NOMO-1 treated with dmso at 0.1 percent for 144 hours (cell line): ENCODE measurements at regions not wholly inside any gene's neighbourhood (a gene's known extent, or its start where the extent isn't known, plus 50 kb on each side); places are given as distances from the start of the nearest gene placed in this dataset.

Experiments
- DNase-seq: peaks from one replicate; lab custom pipeline; 2025; ENCODE audit not compliant: unreplicated experiment; lab: John Stamatoyannopoulos, UW

DNA sequence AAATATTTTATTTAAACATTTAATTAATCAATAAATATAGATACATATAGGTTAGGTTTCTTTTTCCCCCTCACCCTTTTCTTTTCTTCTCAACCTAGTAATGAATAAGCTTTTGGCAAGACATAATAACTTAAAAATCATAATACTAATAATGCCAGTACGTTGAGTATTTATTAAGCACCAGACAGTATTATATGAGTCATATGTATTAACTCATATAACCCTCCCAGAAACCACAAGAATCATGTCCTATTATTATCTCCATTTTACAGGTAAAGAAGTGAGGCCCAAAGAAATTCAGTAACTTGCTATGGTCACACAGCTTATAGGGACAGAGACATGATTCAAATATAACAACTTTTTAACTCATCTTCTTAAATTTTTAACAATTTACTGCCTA is 834.5 kb upstream of the ADGRL2 start:
- no peak for DNase-seq

DNA sequence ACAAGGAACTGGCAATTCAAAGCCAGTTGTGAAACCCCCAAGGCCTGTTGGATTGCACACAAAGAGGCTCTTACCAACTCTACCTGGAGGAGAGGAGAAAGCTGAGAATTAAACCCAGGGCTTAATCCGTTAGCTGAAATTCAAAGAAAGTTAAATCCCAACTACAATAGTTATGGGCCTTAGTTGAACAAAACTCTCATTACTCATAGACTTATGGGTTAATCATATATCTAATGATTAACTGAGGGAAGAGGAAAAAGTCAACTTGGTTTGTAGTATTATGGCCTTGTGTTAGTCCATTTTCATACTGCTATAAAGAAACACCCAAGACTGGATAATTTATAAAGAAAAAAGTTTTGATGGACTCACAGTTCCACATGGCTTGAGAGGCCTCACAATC is 838.2 kb upstream of the ADGRL2 start:
- no peak for DNase-seq

DNA sequence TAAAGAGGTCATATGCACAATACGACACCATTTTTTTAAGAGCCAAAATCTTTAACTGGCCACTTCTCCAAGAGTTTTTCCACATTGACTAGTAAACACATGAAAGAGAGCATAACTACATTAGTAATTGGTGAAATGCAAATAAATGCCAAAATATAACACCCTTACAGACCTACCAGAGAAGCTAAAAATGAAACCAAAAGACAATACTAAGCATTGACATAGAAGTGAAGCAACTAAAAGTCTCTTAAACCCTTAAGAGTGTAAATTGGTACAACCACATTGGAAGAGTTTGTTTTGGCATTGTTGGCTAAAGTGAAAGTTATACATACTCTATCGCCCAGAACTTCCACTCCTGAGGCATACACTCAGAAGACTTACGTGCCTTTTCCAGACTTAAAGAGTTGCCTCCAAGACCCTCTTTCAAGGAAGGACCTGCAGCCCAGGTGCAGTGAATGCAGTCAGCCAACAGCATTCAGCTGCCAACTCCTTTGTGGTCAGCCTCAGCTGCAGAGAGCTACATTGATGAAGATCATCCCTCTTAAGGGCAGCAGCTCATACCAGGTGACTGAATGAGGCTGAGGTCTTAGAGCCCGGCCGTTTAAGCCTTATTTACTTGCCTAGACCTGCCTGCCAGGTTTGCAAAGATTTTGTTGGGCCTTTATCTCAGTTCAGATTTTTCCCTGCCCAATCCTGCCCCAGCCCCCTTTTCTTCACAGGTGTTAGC is 839.1 kb upstream of the ADGRL2 start:
- no peak for DNase-seq

DNA sequence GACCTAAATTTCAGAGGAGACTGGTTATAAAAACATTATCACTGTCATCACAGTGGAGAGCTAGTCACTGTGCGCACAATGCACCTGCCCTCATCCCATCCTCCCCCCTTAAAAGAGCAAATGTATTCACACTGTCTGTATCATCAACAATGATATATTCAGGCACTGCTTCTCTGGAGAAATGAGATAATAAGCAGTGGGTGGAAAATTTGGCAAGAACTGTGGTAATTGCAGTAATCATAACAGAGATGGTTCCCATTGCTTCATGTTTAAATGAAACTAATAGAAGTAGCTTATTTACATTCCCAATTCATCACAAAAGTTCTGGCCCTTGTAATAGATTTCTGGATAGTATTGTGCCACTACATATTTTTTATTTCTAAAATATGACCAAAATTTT is 867.4 kb upstream of the ADGRL2 start:
- DNase-seq, result no peak

DNA sequence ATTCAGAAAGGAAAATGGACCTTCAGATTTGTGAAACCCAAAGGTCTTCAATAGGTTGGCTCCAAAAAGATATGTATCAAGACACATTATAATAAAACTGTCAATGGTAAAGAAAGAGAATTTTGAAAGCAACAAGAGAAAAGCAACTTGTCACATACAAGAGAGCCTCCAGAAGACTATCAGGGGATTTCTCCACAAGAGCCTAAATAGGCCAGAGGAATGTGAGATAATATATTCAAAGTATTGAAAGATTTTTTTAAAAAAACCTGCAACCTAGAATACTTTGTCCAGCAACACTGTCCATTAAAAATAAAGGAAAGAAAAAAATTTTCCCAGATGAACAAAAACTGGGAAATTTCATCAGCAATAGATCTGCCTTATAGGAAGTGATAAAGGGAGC is 869.6 kb upstream of the ADGRL2 start:
- DNase-seq, result no peak

DNA sequence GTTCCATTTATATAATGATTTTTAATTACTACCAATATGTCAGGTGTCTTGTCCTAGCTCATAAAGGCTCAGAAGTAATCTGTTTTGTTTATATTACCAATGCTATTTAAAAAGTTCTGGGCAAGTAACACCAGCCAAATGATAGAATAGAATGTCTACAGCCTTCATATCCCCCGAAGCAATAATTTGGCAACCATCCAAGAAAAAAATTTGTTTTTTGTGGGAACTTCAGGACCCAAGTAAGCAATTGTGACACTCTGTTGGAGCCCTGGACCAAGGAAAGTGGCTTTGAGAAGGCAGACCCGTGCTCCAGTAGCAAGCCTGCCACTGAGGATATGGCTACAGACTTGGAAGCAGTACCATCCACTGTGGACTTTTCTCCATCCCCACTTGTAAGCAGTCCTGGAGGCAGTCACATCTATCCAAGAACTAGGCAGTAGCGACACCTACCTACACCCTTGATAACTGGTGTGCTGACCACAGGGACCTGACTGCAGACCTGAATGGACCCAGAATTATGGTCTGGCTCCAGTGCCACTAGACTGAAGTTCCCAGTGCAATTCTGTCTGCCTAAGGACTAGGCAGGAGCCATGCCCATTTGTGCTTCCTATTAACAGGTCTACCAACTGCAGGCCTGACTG is 870.7 kb upstream of the ADGRL2 start:
- no peak for DNase-seq

DNA sequence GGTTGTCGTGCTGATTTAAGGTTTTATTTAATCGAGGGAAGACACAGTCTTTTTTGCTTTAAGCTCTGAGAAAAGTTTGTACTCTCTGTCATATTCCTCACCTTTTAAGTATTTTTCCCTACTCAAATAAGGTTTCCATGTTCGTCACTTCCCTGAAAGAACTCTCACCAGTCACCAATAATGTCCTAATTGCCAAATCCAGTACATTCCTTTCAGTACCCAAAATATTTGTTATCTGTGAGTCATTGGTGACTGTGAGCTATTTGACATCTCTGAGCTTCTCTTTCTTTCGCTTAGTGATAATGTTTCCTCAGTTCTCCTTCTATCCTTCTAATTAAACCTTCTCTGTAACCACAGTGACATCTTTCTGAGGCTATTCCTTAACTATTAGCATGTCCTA is 874.2 kb upstream of the ADGRL2 start:
- no peak for DNase-seq

DNA sequence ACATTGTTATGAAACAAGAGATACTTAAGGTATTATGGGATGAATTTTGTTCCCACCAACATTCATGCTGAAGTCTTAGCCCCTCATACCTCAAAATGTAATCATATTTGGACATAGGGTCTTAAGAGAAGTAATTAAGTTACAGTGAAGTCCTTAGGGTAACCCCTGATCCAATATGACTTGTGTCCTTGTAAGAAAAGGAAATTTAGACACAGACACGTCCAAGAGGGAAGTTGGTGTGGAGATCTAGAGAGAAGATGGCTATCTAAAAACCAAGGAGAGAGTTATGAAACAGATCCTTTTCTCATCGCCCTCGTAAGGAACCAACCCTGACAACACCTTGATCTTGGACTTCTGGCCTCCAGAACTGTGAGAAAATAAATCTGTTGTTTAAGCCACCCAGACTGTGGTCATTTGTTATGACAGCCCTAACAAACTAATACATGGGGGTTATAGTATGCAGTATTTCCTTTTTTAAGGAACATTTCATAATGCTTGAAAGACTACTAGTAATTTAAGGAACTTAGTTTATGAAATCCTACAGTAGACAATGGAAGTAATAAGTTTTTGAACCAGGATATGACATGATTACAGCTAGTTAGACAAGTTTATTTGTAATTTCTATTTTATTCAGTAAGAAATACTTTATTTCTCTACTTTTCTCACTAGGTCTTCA is 875.5 kb upstream of the ADGRL2 start:
- no peak for DNase-seq

DNA sequence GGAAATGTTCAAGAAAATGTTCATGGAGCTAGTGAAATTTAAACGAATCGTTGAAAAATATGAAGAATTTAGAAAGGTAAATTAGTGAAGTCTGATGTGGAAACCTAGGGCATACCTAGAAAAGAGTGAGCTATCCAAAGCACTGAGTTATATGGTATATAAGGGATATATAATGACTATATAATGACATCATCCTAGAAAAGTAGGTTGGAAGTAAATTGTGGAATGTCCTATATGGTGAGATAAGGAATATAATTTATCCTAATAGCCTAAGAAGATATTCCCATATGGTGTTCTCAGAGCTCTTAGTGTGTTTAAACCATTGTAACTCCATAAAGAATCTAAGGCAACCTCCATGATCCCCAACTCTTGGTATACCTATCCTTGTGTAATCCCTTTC is 876.4 kb upstream of the ADGRL2 start:
- no peak for DNase-seq

DNA sequence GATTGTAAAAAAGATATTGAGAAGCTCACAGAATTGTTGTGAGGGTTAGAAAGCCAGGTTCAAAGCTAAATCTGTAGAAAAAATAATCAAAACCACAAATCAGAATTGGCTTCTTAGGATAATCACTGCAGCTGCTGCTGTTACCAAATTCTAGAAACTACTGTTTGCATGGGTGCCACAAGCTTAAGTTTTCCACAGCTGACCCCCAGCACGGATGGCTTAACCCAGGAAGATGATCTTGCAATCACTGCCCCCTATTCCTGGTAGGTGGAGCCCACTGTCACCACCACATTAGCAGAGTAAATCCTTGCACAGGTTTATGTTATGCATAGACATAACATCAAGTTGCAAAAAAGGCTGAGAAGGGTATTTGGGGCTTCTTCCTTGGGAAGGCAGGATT is 877.8 kb upstream of the ADGRL2 start:
- DNase-seq, result no peak

DNA sequence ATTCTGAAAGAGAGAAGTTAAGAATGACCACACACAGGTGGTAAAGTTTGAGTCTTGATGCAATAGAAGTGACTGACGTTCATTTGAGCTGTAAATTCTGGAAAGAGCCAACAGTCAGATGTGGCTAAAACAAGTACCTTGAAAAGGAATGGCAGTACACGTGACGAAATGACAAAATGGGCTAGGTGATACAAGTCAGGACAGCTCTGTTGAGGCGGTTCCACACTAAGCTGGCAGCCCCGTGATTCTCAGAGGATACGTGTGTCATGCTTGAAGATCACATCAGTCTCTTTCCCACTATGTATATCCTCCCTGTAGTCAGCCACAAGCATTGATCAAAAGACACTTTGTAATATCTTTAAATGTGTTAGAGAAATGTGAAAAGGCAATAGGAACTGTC is 881.3 kb upstream of the ADGRL2 start:
- DNase-seq, result no peak

DNA sequence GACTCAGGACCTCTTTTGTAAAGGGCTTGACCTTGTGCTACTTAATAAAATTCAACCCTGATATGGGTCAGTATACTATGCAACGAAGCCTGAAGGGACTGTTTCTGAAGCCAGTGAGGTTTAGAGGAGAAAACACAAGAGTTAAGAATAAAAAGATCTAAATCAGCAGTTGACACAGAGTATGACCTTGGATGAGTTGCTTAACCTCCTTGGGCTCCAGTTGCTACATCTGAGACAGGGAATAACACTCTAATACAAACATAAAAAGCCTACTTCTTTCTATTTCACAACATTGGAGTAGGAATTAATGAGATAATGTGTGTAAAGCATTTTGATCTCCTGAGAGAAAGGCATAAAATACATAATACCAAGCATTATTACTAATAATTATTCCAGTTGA is 882.4 kb upstream of the ADGRL2 start:
- DNase-seq, result no peak

DNA sequence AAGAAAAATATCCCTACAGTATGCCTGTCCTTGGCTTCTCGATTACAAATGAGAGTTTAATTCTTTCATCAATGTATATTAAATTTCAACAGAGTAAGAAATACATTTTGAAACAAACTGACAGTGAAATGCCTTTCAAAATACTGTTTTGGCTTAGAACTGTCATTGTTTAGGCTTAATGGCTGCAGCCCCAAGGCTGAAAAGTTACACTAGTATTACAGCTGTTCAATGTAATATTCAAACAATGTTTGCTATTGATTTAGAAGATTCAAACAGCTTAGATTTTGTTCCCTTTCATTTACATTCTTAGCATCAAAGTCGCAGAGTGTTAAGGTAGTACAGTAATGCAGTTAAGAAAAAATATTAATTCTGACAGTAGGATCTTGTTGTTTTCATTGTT is 882.9 kb upstream of the ADGRL2 start:
- no peak for DNase-seq

DNA sequence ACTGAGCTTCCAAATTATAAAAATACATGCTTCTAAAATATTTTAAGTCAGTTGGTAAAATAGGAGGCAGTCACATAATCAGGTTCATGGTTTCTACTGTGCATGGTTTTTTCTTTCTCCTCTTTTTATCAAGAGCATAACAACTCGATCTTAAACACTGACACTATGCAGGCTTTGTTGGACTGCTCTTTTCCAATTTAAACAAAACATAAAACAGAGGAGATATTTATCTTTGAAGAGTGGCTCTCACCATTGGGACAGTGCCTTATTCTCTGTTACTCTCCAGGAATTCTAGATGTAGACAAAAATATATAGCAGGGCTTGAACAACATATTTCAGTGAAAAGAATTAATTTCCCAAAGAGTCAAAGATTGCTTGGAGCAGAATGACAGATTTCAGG is 883.5 kb upstream of the ADGRL2 start:
- no peak for DNase-seq

DNA sequence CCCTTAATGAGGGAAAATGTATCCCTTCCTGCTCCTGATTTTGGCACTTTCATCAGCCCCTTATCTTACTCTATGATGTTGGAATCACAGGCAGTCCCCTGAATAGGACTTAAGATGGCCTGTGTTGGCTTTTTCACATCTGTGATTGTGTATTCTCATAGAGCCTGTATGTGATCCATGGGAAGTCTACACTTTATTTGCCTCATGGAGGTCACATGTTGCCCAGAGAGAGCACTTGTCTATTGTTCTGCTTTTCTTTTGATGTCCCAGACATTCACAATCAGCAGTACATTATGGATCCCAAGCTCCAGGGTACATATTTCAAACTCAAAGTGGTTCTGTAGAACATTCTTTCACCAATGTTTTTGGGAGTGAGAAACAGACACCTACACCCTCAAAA is 885.2 kb upstream of the ADGRL2 start:
- DNase-seq, result no peak

DNA sequence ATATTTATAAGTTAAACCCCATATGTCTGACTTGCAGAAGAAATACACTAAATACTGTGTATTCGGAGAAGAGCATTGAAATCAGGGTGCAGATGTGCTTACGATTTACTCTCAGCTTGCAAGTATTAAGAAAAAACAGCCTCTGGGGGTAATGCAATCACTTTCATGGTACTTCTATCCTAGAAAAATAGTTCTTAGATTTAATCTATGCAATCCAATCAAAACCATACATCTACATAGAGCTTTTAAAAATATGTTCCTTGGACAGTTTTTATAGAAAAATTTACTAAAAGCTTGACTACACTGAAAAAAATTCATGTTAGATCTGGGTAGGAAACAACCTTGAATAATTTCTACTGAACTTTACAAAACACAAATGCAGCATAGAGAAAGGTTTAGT is 890.3 kb upstream of the ADGRL2 start:
- DNase-seq, result no peak

DNA sequence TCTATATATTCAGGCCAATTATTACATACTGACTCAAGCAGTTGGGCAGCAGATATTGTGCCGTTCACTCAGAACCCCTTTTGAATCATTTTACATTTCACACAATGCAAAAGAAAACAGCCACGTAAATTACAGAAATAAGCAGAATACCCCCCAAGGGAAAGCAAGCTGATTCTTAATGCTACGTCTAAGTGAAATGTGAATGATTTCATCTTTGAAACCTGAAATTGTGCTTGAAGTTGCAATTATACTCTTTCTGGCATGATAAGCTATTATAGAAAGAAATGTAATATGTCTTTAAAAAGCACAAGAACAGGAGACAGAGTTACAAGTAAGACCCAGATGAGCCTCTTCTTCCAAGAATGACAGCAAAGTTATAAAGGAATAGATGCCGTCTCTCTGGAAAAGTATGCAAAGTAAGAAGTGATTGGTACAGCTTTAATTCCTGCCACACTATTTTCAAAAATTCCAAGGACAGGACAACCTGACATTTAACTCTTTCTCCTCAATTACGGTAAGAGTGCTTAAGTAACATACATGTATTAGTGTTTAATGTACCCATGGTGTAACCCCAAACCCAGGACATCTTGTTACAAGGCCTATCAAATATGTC is 891.5 kb upstream of the ADGRL2 start:
- DNase-seq, result no peak

DNA sequence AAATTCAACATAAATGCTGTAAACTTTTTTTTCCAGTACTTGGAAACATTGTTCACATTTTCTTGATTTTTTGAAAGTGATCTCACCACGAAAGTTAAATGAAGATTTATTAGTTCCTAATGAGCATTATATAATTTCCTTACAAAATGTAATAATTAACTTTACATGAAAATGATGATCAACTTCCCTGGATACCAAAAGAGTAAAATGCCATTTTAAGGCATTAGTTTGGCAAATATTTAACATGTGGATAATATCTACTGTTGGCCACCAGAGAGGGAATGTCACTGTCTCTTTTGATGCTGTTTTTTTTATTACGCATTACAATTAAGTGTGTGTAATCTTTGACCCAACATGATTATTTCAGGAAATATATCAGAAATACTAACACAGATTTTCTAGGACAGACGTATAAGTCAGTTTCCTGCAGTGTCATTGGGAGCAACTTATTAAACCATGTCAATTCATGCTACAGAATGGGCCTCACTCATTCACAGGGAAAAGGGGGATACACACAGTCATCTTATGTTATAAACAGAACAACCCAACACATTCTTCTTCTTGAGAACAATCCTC is 903.9 kb upstream of the ADGRL2 start:
- no peak for DNase-seq

DNA sequence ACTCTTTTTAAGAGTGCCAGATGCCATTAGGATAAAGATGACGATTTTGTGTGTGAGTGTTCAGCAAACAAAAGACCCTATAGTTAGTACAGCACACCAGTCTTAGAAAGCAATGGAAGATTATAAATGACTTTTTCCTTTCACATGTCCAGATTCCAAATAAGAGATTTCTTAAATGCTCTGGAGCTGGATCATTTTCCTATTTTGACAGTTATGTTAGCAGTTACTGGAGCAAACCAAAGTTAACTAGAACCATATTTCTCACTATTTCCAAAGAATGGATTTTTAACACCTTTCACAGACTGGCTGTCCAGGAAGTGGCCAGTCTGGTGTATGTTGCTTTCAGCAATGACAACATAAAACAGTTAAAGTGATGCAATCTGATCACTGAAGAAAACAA is 905.8 kb upstream of the ADGRL2 start:
- no peak for DNase-seq

DNA sequence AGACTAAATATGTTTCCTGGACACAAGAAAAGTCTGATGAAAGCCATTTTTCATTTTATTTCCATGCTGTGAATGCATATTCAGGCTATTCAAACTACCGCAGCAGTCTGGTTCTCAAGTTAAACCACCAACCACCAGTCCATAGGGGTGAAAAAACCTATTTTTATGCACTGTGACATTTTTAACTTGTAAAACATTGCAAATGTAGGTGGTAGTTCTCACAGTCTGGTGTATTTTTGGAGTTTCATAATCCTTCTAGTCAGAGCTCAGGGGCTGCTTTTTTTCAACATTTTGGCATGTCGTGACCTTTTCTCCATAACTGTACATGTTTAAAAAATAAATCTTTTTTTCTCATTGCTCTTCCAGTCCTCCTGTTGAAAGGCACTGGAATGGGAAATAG is 907.6 kb upstream of the ADGRL2 start:
- DNase-seq, result no peak

DNA sequence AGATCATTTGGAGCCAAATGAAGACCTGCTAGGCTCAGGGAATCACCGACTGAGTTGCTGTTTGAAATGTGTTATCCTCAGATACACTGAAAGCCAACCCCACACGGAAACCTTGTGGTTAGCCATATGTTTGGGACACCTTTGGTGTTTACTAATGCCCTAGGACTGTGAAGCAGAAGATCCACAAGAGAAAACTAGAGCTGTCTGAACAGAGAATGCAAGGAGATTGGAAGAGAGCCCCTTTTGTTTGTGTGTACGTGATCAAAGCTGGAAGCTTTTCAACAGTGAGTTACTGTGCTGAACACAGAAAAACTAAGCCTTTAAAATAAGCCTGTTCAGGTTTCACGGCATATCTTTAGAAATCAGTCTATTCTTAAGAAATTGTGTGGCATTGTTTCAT is 908.2 kb upstream of the ADGRL2 start:
- no peak for DNase-seq

DNA sequence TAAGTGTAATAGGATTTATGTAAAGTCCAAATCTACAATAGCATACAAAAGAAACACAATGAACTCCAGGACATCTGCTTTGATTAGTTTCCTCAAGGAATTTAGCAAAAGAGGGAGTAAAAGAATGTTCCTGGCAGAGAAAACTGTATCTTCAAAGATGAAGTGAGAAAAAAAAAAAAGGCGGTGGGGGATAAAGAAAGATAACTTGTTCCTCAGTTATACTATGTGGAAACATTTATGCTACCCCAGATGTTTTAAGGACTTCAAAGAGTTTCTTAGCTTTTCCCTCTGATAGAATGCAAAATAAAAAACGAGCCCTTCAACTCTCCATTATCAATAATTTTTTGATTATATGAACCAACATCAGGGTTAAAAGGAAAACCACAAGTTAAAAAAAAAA is 908.9 kb upstream of the ADGRL2 start:
- DNase-seq, result no peak
